PFSK-1 (cell line): ENCODE measurements at regions not wholly inside any gene's neighbourhood (a gene's known extent, or its start where the extent isn't known, plus 50 kb on each side); places are given as distances from the start of the nearest gene placed in this dataset.

Experiments
- FOXP2 ChIP-seq: optimal IDR thresholded peaks from 2 replicates; pipeline ENCODE3; 2011; ENCODE audit warnings: borderline replicate concordance, control low read depth, inconsistent platforms; ENCODE audit not compliant: insufficient read depth; ENCODE audit errors: extremely low read length, extremely low read depth
- POLR2AphosphoS5 ChIP-seq: IDR thresholded peaks from 2 replicates; pipeline ENCODE4 v1.6.1; 2012; ENCODE audit warnings: low read depth, mild to moderate bottlenecking, control low read depth, low read length, moderate library complexity
- REST ChIP-seq, 2 experiments: IDR thresholded peaks; 2 replicates each; pipeline versions ENCODE4 v1.6.1 to v1.8.0; 2011 to 2012; ENCODE audit warnings: low read depth in 2 of 2, low read length in 2 of 2, control low read depth in 1 of 2, inconsistent platforms in 1 of 2, mild to moderate bottlenecking in 1 of 2, moderate library complexity in 1 of 2; ENCODE audit not compliant: insufficient read depth in 1 of 2
- SIN3A ChIP-seq: IDR thresholded peaks from 2 replicates; pipeline ENCODE4 v1.6.1; 2012; ENCODE audit warnings: mild to moderate bottlenecking, low read length, moderate library complexity, borderline replicate concordance; ENCODE audit not compliant: insufficient read depth
- TAF1 ChIP-seq: IDR thresholded peaks from 2 replicates; pipeline ENCODE4 v1.6.1; 2012; ENCODE audit warnings: low read length, control low read depth, borderline replicate concordance; ENCODE audit not compliant: insufficient read depth

- TF ChIP-seq REST (IDR thresholded peaks at IDR 0.05; ENCODE audit: insufficient read depth in 1 of 2, low read depth in 2 of 2, low read length in 2 of 2) = no peak
- no peak for TF ChIP-seq POLR2AphosphoS5
- TF ChIP-seq TAF1 = no peak
- TF ChIP-seq SIN3A = no peak
- TF ChIP-seq FOXP2 = no peak
These were observed 1413.0 kb downstream of the PCDH7 start for GRCh38 chr4:32133141-32133540.
